ENCODE measurements at regions not wholly inside any gene's neighbourhood (a gene's known extent, or its start where the extent isn't known, plus 50 kb on each side); places are given as distances from the start of the nearest gene placed in this dataset.
A peak's percentile ranks its signal among the peaks of the same experiment; 100 is the strongest.

DNA sequence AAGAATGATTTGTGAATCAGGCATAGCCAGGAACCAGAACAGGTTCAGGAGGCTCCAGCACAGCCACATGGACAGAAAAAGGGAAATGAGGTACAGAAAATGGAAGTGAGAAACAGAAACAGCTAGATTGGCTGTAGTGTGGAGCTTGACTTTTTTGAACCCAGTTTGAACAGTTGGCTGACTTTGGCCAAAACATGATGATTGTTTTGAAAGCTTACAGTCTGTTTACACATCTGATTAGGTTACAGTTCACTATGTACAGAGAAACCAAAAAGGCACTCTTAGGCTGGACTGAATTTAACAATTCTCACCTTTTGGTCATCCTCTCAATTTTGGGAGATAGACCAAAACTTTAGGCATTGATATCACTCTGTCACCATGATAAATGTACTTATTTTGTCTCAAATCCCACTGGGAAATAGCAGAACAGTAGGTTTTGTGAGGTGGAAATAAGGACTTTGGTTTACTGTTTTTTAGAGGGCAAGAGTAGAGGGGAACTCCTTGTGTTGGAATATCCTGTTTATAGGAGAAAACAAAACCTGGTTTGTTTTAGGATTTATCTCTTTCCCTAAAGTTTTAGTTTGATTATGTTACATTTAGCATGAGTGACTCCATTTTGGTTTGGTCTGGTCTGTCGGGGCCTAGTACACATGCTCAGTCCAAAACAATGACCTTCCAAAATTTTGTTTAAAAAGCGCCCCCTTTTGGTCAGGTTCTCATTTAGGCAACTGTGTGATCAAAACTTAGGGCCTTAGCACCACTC lies 123.1 kb downstream of the OLIG3 start:
- peak; percentile 9 to 10 for TF ChIP-seq CTCF (conservative IDR thresholded peaks at IDR 0.05 in 1 of 2, IDR thresholded peaks at IDR 0.05 in 1 of 2; ENCODE audit: extremely low read depth in 1 of 2, insufficient read depth in 1 of 2, low read depth in 1 of 2, low read length in 2 of 2)
- no peak for TF ChIP-seq EZH2 (IDR thresholded peaks at IDR 0.05; ENCODE audit: borderline replicate concordance, low read length)
